MM.1S (cell line): ENCODE measurements at regions not wholly inside any gene's neighbourhood (a gene's known extent, or its start where the extent isn't known, plus 50 kb on each side); places are given as distances from the start of the nearest gene placed in this dataset.

Source experiments
- DNase-seq: peaks from one replicate; pipeline ENCODE4 v3.0.0-alpha.2; 2015
- H2AFZ ChIP-seq: fragments of 300-600 bp; sonication (generic); 2 replicates; pipeline ENCODE4 v1.6.0; 2016; ENCODE audit warnings: antibody characterized with exemption, low read length
- H3F3A ChIP-seq: fragments of 300-600 bp; sonication (generic); 2 replicates; pipeline ENCODE4 v1.6.1; 2016; ENCODE audit warnings: mild to moderate bottlenecking, antibody characterized with exemption, low read length, moderate library complexity, mixed read lengths; ENCODE audit not compliant: insufficient read depth
- H3K27ac ChIP-seq: fragments of 300-600 bp; sonication (generic); 2 replicates; pipeline ENCODE4 v1.5.1; 2016; ENCODE audit warnings: mild to moderate bottlenecking, low read length
- H3K27me3 ChIP-seq: fragments of 300-600 bp; sonication (generic); replicated peaks from 2 replicates; pipeline ENCODE4 v1.6.0; 2016; ENCODE audit warnings: low read length; ENCODE audit not compliant: insufficient read depth
- H3K36me3 ChIP-seq: fragments of 300-600 bp; sonication (generic); replicated peaks from 2 replicates; pipeline ENCODE4 v1.6.1; 2016; ENCODE audit warnings: mild to moderate bottlenecking, low read length, mixed read lengths; ENCODE audit not compliant: insufficient read depth
- H3K4me1 ChIP-seq: fragments of 300-600 bp; sonication (generic); 2 replicates; pipeline ENCODE4 v1.6.1; 2016; ENCODE audit warnings: low read length, mixed read lengths
- H3K4me2 ChIP-seq: fragments of 300-600 bp; sonication (generic); 2 replicates; pipeline ENCODE4 v1.6.0; 2016; ENCODE audit warnings: low read depth, low read length
- H3K4me3 ChIP-seq: fragments of 300-600 bp; sonication (generic); 2 replicates; pipeline ENCODE4 v1.5.1; 2016; ENCODE audit warnings: low read length, mixed read lengths
- H3K79me2 ChIP-seq: fragments of 300-600 bp; sonication (generic); 2 replicates; pipeline ENCODE4 v1.6.1; 2016; ENCODE audit warnings: mixed run types, low read length, mixed read lengths
- H3K9ac ChIP-seq: fragments of 300-600 bp; sonication (generic); 2 replicates; pipeline ENCODE4 v1.6.1; 2016; ENCODE audit warnings: low read length, mixed read lengths
- H3K9me2 ChIP-seq: fragments of 300-600 bp; sonication (generic); replicated peaks from 2 replicates; pipeline ENCODE4 v1.6.1; 2016; ENCODE audit warnings: mild to moderate bottlenecking, low read length, mixed read lengths; ENCODE audit not compliant: insufficient read depth
- H3K9me3 ChIP-seq: fragments of 300-600 bp; sonication (generic); replicated peaks from 2 replicates; pipeline ENCODE4 v1.6.1; 2016; ENCODE audit warnings: mild to moderate bottlenecking, low read length, mixed read lengths; ENCODE audit not compliant: insufficient read depth
- H4K20me1 ChIP-seq: fragments of 300-600 bp; sonication (generic); 2 replicates; pipeline ENCODE4 v1.6.1; 2016; ENCODE audit warnings: mild to moderate bottlenecking, low read length, moderate library complexity, mixed read lengths; ENCODE audit not compliant: insufficient read depth
- EZH2 ChIP-seq: fragments of 300-600 bp; sonication (generic); optimal IDR thresholded peaks from 2 replicates; pipeline ENCODE3; 2017; ENCODE audit warnings: low read depth, mild to moderate bottlenecking, antibody characterized with exemption, low read length, mixed read lengths
- EZH2phosphoT487 ChIP-seq: fragments of 300-600 bp; sonication (generic); IDR thresholded peaks from 2 replicates; pipeline ENCODE4 v1.6.1; 2018; ENCODE audit warnings: antibody characterized with exemption, low read length
- TF ChIP-seq, protein P1 (sequence below): fragments of 300-600 bp; sonication (generic); IDR thresholded peaks from 2 replicates; pipeline ENCODE4 v1.5.1; 2016; ENCODE audit warnings: antibody characterized with exemption, low read length, mixed read lengths

DNA sequence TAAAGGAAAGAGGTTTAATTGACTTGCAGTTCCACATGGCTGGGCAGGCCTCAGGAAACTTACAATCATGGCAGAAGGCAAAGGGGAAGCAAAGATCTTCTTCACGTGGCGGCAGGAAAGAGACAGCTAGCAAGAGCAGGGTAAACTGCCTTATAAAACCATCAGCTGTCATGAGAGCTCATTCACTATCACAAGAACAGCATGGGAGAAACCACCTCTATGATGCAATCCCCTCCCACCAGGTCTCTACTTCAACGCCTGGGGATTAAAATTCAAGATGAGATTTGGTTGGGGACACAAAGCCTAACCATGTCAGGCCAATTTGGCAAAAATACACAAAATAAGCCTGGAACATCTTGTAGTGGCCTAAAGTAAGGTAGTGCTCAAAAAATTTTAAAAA, 152.6 kb downstream of the COL6A3 start:
- H3K4me3 ChIP-seq: no peak overlapping the region
- no peaks in the 10 kb centered on the region for H3K9me2 ChIP-seq
- no peaks in the 10 kb centered on the region for H3K27me3 ChIP-seq
- no peaks in the 10 kb centered on the region for H3K4me1 ChIP-seq
- no peak for DNase-seq
- TF ChIP-seq EZH2phosphoT487 (no peak), EZH2 (no peak)
- TF ChIP-seq, protein P1, sequence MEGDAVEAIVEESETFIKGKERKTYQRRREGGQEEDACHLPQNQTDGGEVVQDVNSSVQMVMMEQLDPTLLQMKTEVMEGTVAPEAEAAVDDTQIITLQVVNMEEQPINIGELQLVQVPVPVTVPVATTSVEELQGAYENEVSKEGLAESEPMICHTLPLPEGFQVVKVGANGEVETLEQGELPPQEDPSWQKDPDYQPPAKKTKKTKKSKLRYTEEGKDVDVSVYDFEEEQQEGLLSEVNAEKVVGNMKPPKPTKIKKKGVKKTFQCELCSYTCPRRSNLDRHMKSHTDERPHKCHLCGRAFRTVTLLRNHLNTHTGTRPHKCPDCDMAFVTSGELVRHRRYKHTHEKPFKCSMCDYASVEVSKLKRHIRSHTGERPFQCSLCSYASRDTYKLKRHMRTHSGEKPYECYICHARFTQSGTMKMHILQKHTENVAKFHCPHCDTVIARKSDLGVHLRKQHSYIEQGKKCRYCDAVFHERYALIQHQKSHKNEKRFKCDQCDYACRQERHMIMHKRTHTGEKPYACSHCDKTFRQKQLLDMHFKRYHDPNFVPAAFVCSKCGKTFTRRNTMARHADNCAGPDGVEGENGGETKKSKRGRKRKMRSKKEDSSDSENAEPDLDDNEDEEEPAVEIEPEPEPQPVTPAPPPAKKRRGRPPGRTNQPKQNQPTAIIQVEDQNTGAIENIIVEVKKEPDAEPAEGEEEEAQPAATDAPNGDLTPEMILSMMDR: no peak
- H3F3A ChIP-seq: no peaks in the 10 kb centered on the region
- no peak overlapping the region for H3K4me2 ChIP-seq
- no peaks in the 10 kb centered on the region for H3K79me2 ChIP-seq
- no peak overlapping the region for H2AFZ ChIP-seq
- H3K36me3 ChIP-seq: no peaks in the 10 kb centered on the region
- H3K9ac ChIP-seq: no peak overlapping the region
- H3K9me3 ChIP-seq: no peaks in the 10 kb centered on the region
- H3K27ac ChIP-seq: no peak overlapping the region
- H4K20me1 ChIP-seq: no peaks in the 10 kb centered on the region

GRCh38 chr2:237262838-237263771, 150.9 kb downstream of the COL6A3 start:
- Histone ChIP-seq H3K36me3 (no peaks in the 10 kb centered on the region), H3K9me3 (no peaks in the 10 kb centered on the region), H3K4me2 (no peak overlapping the region), H3K79me2 (no peaks in the 10 kb centered on the region), H3K27ac (no peak overlapping the region), H3F3A (no peaks in the 10 kb centered on the region), H3K9ac (no peak overlapping the region), H3K4me1 (no peaks in the 10 kb centered on the region), H2AFZ (no peak overlapping the region), H3K27me3 (no peaks in the 10 kb centered on the region), H4K20me1 (no peaks in the 10 kb centered on the region), H3K9me2 (no peaks in the 10 kb centered on the region), H3K4me3 (no peak overlapping the region)
- no peak for DNase-seq
- no peak for TF ChIP-seq EZH2
- TF ChIP-seq, protein P1: no peak
- TF ChIP-seq EZH2phosphoT487: no peak

DNA sequence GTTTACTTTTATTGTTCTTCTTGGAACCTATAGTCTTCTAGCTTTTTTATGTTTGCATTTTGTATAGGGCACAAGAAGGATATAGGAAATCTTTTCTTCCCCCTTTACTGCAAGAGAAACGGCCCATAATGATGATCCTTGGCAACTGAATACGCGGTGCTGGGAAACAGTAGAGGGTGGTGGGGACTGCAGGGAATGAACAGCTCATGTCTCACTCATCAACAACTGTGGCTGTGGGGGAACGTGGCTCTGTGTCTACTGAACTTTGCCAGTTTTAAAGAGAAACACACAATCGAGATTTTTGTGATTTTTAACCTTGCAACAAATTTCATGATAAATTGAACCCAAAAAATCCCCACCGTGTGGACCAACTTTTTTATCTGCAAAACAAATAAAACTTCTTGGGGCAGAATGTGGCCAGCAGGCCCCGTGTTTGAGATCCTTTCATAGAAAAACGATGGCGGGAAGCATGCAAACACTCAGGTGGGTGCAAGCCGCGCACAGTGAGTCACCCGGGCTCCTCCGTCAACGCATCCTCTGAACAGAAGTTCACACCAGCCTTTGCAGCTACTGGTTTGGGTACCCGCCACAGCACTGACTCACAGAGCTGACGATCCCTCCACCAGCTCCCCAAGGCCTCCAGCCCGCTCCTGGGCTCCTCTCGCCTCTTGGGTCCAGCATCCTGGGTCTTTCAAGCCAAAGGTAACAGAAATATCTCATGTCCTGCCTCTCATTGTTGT, 149.3 kb downstream of the COL6A3 start:
- no peak for TF ChIP-seq EZH2
- TF ChIP-seq, protein P1: no peak
- no peak for TF ChIP-seq EZH2phosphoT487
- no peak overlapping the region for H3K4me3 ChIP-seq
- H3F3A ChIP-seq: no peaks in the 10 kb centered on the region
- no peaks in the 10 kb centered on the region for H4K20me1 ChIP-seq
- no peak overlapping the region for H3K27ac ChIP-seq
- DNase-seq: no peak
- no peaks in the 10 kb centered on the region for H3K36me3 ChIP-seq
- H3K79me2 ChIP-seq: no peaks in the 10 kb centered on the region
- H3K9me2 ChIP-seq: no peaks in the 10 kb centered on the region
- H3K27me3 ChIP-seq: no peaks in the 10 kb centered on the region
- H2AFZ ChIP-seq: no peak overlapping the region
- H3K9me3 ChIP-seq: no peaks in the 10 kb centered on the region
- H3K4me2 ChIP-seq: no peak overlapping the region
- H3K4me1 ChIP-seq: no peaks in the 10 kb centered on the region
- no peak overlapping the region for H3K9ac ChIP-seq
